Keratinocyte (primary cell): ENCODE measurements at regions not wholly inside any gene's neighbourhood (a gene's known extent, or its start where the extent isn't known, plus 50 kb on each side); places are given as distances from the start of the nearest gene placed in this dataset.

Experiments
- DNase-seq: peaks from one replicate; pipeline ENCODE4 v3.0.0-alpha.2; 2011; ENCODE audit warnings: low read depth, missing footprints, low spot score
- FAIRE-seq: peaks from 2 replicates; lab custom pipeline; 2011; peaks lifted over from hg19 to GRCh38; lab: Jason Lieb, UNC
- H2AFZ ChIP-seq: 2 replicates; pipeline ENCODE4 v1.6.0; 2012; ENCODE audit warnings: low read length, control low read depth, inconsistent platforms; ENCODE audit not compliant: control insufficient read depth
- H3K27ac ChIP-seq: 2 replicates; pipeline ENCODE4 v1.5.1; 2011; ENCODE audit warnings: low read length; ENCODE audit not compliant: control insufficient read depth, insufficient read depth
- H3K27me3 ChIP-seq: 3 replicates; pipeline ENCODE4 v1.6.0; 2011; ENCODE audit warnings: low read length; ENCODE audit not compliant: control insufficient read depth, insufficient read depth; ENCODE audit errors: extremely low read depth
- H3K36me3 ChIP-seq, 2 experiments: 2 replicates in 1 of 2; 3 replicates in 1 of 2; pipeline ENCODE4 v1.5.1; 2011; ENCODE audit warnings: low read length in 2 of 2, mild to moderate bottlenecking in 1 of 2; ENCODE audit not compliant: control insufficient read depth in 2 of 2, insufficient read depth in 2 of 2; ENCODE audit errors: extremely low read depth in 1 of 2
- H3K4me1 ChIP-seq: 3 replicates; pipeline ENCODE4 v1.5.1; 2011; ENCODE audit warnings: low read length; ENCODE audit not compliant: control insufficient read depth, insufficient read depth; ENCODE audit errors: extremely low read depth
- H3K4me2 ChIP-seq: 3 replicates; pipeline ENCODE4 v1.6.0; 2011; ENCODE audit warnings: low read depth, low read length; ENCODE audit not compliant: control insufficient read depth, insufficient read depth; ENCODE audit errors: extremely low read depth
- H3K4me3 ChIP-seq, 3 experiments: fragments of 200-600 bp in 1 of 3; sonication (generic) in 1 of 3; 2 replicates in 2 of 3; 3 replicates in 1 of 3; pipeline ENCODE4 v1.5.1; 2011 to 2016; ENCODE audit warnings: low read length in 3 of 3, mild to moderate bottlenecking in 3 of 3, control low read depth in 2 of 3, inconsistent platforms in 1 of 3, low read depth in 1 of 3, mixed read lengths in 1 of 3, mixed run types in 1 of 3, moderate library complexity in 1 of 3; ENCODE audit not compliant: control insufficient read depth in 2 of 3, insufficient read depth in 2 of 3; ENCODE audit errors: extremely low read depth in 1 of 3
- H3K79me2 ChIP-seq: 2 replicates; pipeline ENCODE4 v1.6.0; 2012; ENCODE audit warnings: low read length; ENCODE audit not compliant: control insufficient read depth, insufficient read depth
- H3K9ac ChIP-seq: 3 replicates; pipeline ENCODE4 v1.6.0; 2011; ENCODE audit warnings: low read length; ENCODE audit not compliant: control insufficient read depth, insufficient read depth; ENCODE audit errors: extremely low read depth
- H3K9me1 ChIP-seq: 3 replicates; pipeline ENCODE4 v1.6.0; 2011; ENCODE audit warnings: low read length; ENCODE audit not compliant: control insufficient read depth, insufficient read depth; ENCODE audit errors: extremely low read depth
- H3K9me3 ChIP-seq: 2 replicates; pipeline ENCODE4 v1.5.1; 2012; ENCODE audit warnings: low read depth, low read length; ENCODE audit not compliant: control insufficient read depth
- H4K20me1 ChIP-seq: 3 replicates; pipeline ENCODE4 v1.6.0; 2011; ENCODE audit warnings: low read length; ENCODE audit not compliant: control insufficient read depth, insufficient read depth; ENCODE audit errors: extremely low read depth
- CTCF ChIP-seq, 3 experiments: IDR thresholded peaks in 1 of 3; conservative IDR thresholded peaks in 1 of 3; optimal IDR thresholded peaks in 1 of 3; 2 replicates in 2 of 3; 3 replicates in 1 of 3; pipeline versions ENCODE3 to v1.5.1; 2011; ENCODE audit warnings: low read length in 3 of 3, mild to moderate bottlenecking in 3 of 3, moderate library complexity in 2 of 3, control low read depth in 1 of 3, inconsistent platforms in 1 of 3; ENCODE audit not compliant: insufficient read depth in 2 of 3; ENCODE audit errors: extremely low read depth in 1 of 3
- EZH2 ChIP-seq: IDR thresholded peaks from one replicate; pipeline ENCODE4 v1.6.1; 2012; ENCODE audit warnings: inconsistent platforms, mild to moderate bottlenecking, low read length, moderate library complexity
- dilution Hi-C: fragments of 300-500 bp; cut with MboI; formaldehyde crosslinking; loops from one replicate; pipeline ENCODE4 v1.7.0; 2020; ENCODE audit warnings: low sequenced_read_pairs; ENCODE audit not compliant: extremely low pct_ligation_motif_present

DNA sequence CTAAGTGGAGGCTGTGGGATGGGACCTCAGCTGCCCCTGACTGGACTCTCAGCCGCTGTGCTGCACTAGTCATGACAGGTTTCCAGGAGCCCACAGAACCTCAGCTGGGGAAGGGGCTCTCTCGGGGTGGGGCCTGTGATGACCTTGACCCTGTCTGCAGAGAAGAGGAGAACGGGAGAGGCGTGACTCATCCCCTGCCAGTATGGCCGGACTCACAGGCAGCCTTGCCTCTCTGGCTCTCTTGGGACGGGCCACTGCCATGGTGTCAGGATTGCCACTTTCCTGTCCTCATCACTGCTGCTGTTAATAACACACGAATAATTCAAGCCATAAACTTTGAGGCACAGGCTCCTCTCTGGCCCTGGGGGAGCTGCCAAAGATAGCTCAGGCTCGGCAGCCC is 295.3 kb downstream of the UQCRFS1 start:
- no peaks in the 10 kb centered on the region for H3K9me1 ChIP-seq
- no peak overlapping the region for H3K9ac ChIP-seq
- H4K20me1 ChIP-seq: no peaks in the 10 kb centered on the region
- H3K27ac ChIP-seq: no peak overlapping the region
- no peaks in the 10 kb centered on the region for H3K4me1 ChIP-seq
- H3K36me3 ChIP-seq: no peaks in the 10 kb centered on the region
- no peaks in the 10 kb centered on the region for H3K9me3 ChIP-seq
- H3K4me3 ChIP-seq: no peak overlapping the region
- FAIRE-seq: no peak
- H3K27me3 ChIP-seq: no peaks in the 10 kb centered on the region
- no peak overlapping the region for H3K4me2 ChIP-seq
- H2AFZ ChIP-seq: no peak overlapping the region
- dilution Hi-C loops: no loop called here
- TF ChIP-seq CTCF (optimal IDR thresholded peaks at IDR 0.05 in 1 of 3, IDR thresholded peaks at IDR 0.05 in 1 of 3, conservative IDR thresholded peaks at IDR 0.05 in 1 of 3; ENCODE audit: extremely low read depth in 1 of 3, insufficient read depth in 2 of 3, low read length in 3 of 3) (no peak), EZH2 (no peak)
- H3K79me2 ChIP-seq: no peaks in the 10 kb centered on the region
- no peak for DNase-seq

- dilution Hi-C loops: no loop called here
- no peak for FAIRE-seq
These were observed 297.1 kb downstream of the UQCRFS1 start for GRCh38 chr19:28915737-28916460.

More at GRCh38 chr19:28915737-28916460, 297.1 kb downstream of the UQCRFS1 start:
- Histone ChIP-seq H4K20me1 (no peaks in the 10 kb centered on the region), H3K79me2 (no peaks in the 10 kb centered on the region), H3K9me3 (peaks cover 3% of the 10 kb centered on the region), H2AFZ (no peak overlapping the region), H3K27me3 (no peaks in the 10 kb centered on the region), H3K36me3 (no peaks in the 10 kb centered on the region), H3K9ac (no peak overlapping the region), H3K4me2 (no peak overlapping the region), H3K9me1 (no peaks in the 10 kb centered on the region), H3K27ac (no peak overlapping the region), H3K4me3 (no peak overlapping the region), H3K4me1 (no peaks in the 10 kb centered on the region)
- DNase-seq: no peak
- TF ChIP-seq CTCF (optimal IDR thresholded peaks at IDR 0.05 in 1 of 3, IDR thresholded peaks at IDR 0.05 in 1 of 3, conservative IDR thresholded peaks at IDR 0.05 in 1 of 3; ENCODE audit: extremely low read depth in 1 of 3, insufficient read depth in 2 of 3, low read length in 3 of 3): no peak
- TF ChIP-seq EZH2: no peak
